ENCODE measurements at regions not wholly inside any gene's neighbourhood (a gene's known extent, or its start where the extent isn't known, plus 50 kb on each side); places are given as distances from the start of the nearest gene placed in this dataset.

GRCh38 chr11:45456686-45457085, 170.5 kb upstream of the SYT13 start:
- TF ChIP-seq GATA3 (IDR thresholded peaks at IDR 0.05; ENCODE audit: low read depth, low read length) (no peak), GATA2 (IDR thresholded peaks at IDR 0.05; ENCODE audit: low read depth, low read length) (no peak)
